Heart right ventricle (tissue), 16 donors: ENCODE measurements at regions not wholly inside any gene's neighbourhood (a gene's known extent, or its start where the extent isn't known, plus 50 kb on each side); places are given as distances from the start of the nearest gene placed in this dataset.

Experiments used
- ATAC-seq, 8 donors: fragments of 200-7000 bp; cut with Tn5 transposase; one replicate each; pipeline ENCODE4 v1.9.1; 2020; ENCODE audit warnings: mild to moderate bottlenecking in 8 of 8, moderate library complexity in 8 of 8, moderate number of reproducible peaks in 1 of 8
- DNase-seq, 2 donors: peaks; one replicate each; pipeline ENCODE4 v3.0.0-alpha.2; 2020
- H3K27ac ChIP-seq, 10 donors: fragments of 200-600 bp; sonication (generic) in 2 of 10; one replicate each; pipeline versions ENCODE4 v1.5.0 to v1.8.0; 2020 to 2022; ENCODE audit warnings: mild to moderate bottlenecking in 3 of 10
- H3K27me3 ChIP-seq, 7 donors: fragments of 200-600 bp; one replicate each; pipeline ENCODE4 v1.8.0; 2021 to 2022; ENCODE audit warnings: mild to moderate bottlenecking in 2 of 7
- H3K36me3 ChIP-seq, 9 donors: fragments of 200-600 bp; sonication (generic) in 1 of 9; one replicate each; pipeline versions ENCODE4 v1.5.0 to v1.8.0; 2020 to 2022; ENCODE audit warnings: mild to moderate bottlenecking in 2 of 9
- H3K4me1 ChIP-seq, 9 donors: fragments of 200-600 bp; sonication (generic) in 1 of 9; one replicate each; pipeline versions ENCODE4 v1.5.0 to v1.8.0; 2020 to 2022; ENCODE audit warnings: mild to moderate bottlenecking in 4 of 9
- H3K4me3 ChIP-seq, 10 donors: fragments of 200-600 bp; sonication (generic) in 2 of 10; one replicate each; pipeline versions ENCODE4 v1.5.0 to v1.8.0; 2020 to 2022; ENCODE audit warnings: mild to moderate bottlenecking in 7 of 10, moderate library complexity in 2 of 10
- H3K9me3 ChIP-seq, 11 donors: fragments of 200-600 bp in 10 of 11; sonication (generic) in 2 of 11; one replicate each; pipeline versions ENCODE4 v1.5.0 to v1.8.0; 2013 to 2022; ENCODE audit warnings: mild to moderate bottlenecking in 2 of 11, control low read depth in 1 of 11, moderate library complexity in 1 of 11
- CTCF ChIP-seq, 9 donors: fragments of 200-600 bp; sonication (generic) in 2 of 9; IDR thresholded peaks; one replicate each; pipeline versions ENCODE4 v1.5.0 to v1.8.0; 2021 to 2022; ENCODE audit warnings: antibody characterized with exemption in 9 of 9, mild to moderate bottlenecking in 5 of 9, moderate library complexity in 1 of 9
- WGBS, 2 donors: extraction: QIAGEN DNeasy Blood & Tissue Kit; methylation state at CpG; one replicate each; pipeline ENCODE4 v1.1.7; 2013; ENCODE audit warnings: inconsistent platforms in 1 of 2; 5-methylcytosine and 5-hydroxymethylcytosine counted together
- intact Hi-C, 10 donors: fragments of 100-400 bp; cut with DNase I; formaldehyde crosslinking; loops; one replicate each; pipeline versions ENCODE4 v1.11.1 to v1.14.2; 2022
- donor health status: Arrhythmogenic right ventricular cardiomyopathy.
- donor health status: ischemic (EF 13 %, LVEDD 7.1; RV severe dilation, severe dysfunction).
- donor health status: healthy with polysubstance abuse.
- donor health status: DM: no; HTN: yes; CAD: no.
- donor health status: DM: no; HTN: no; CAD: no.
- donor health status: ischemic (EF 25% LVEDD 6.9; RV normal size, moderate dysfunction).
- donor health status: ischemic (EF 25% LVEDD 5.7; RV mildly dilated, moderate dysfunction).
- donor health status: healthy.
- donor health status: DM: yes; HTN: yes; CAD: no.
- donor health status: Ischemic cardiomyopathy.
- donor health status: ischemic (EF 35%, LVEDD 5.7; RV mildly dilated, moderate dysfunction).
- donor health status: nonischemic (EF 11% LVEDD 7.7; RV severe dilation, severe dysfunction).
- donor health status: DM: yes; HTN: yes; CAD: no.
- donor health status: PGD.
- donor health status: ischemic (EF 29% LVEDD 5.4; RV normal size, mild dysfunction).
- donor health status: nonischemic (EF 23%, LVEDD 6.1; RV moderate dilation, normal function).

GRCh38 chr5:18742830-18743229 is 1108.6 kb downstream of the TAF11L14 start:
- ATAC-seq (no peak), DNase-seq (no peak)
- no peak for TF ChIP-seq CTCF (IDR thresholded peaks at IDR 0.05)
- 80 to 87% methylated on average over 7 of the region's 7 CpGs for WGBS, 2 donors
- Histone ChIP-seq H3K9me3 (peaks cover 0 to 4% (median 0%) of the 10 kb centered on the region in 11 donors), H3K27ac (no peak overlapping the region), H3K27me3 (no peaks in the 10 kb centered on the region), H3K4me1 (peaks cover 0 to 12% (median 0%) of the 10 kb centered on the region in 9 donors), H3K36me3 (no peaks in the 10 kb centered on the region), H3K4me3 (no peak overlapping the region)
- intact Hi-C loops = no loop called here

GRCh38 chr5:18744441-18744840 is 1110.2 kb downstream of the TAF11L14 start:
- WGBS, 2 donors = 78 to 80% methylated on average over 3 of the region's 3 CpGs
- H3K27me3 ChIP-seq = no peaks in the 10 kb centered on the region
- H3K9me3 ChIP-seq = peaks cover 0 to 4% (median 0%) of the 10 kb centered on the region in 11 donors
- intact Hi-C loops = no loop called here
- no peak for ATAC-seq
- H3K4me1 ChIP-seq = peaks cover 0 to 12% (median 0%) of the 10 kb centered on the region in 9 donors
- DNase-seq = no peak
- no peaks in the 10 kb centered on the region for H3K36me3 ChIP-seq
- H3K4me3 ChIP-seq = peak overlapping the region in 5 of 10 donors; percentile 54 to 63 (median 59)
- peak overlapping the region in 3 of 10 donors; percentile 69 to 80 (median 77) for H3K27ac ChIP-seq
- no peak for TF ChIP-seq CTCF (IDR thresholded peaks at IDR 0.05)

- no peak for TF ChIP-seq CTCF (IDR thresholded peaks at IDR 0.05)
- Histone ChIP-seq H3K27me3 (no peaks in the 10 kb centered on the region), H3K9me3 (peaks cover 0 to 4% (median 0%) of the 10 kb centered on the region in 11 donors), H3K27ac (peak overlapping the region; percentile 24 to 80 (median 73)), H3K36me3 (no peaks in the 10 kb centered on the region), H3K4me1 (peaks cover 0 to 12% (median 0%) of the 10 kb centered on the region in 9 donors), H3K4me3 (peak overlapping the region; percentile 18 to 63 (median 55))
- ATAC-seq (peak; percentile 51 to 88 (median 69)), DNase-seq (peak; percentile 19 to 22)
- WGBS, 2 donors = 67 to 77% methylated on average over 13 of the region's 13 CpGs
- intact Hi-C loops = no loop called here
These were observed 1111.1 kb downstream of the TAF11L14 start for GRCh38 chr5:18745042-18745987.

GRCh38 chr5:18745988-18746615 is 1111.8 kb downstream of the TAF11L14 start:
- Histone ChIP-seq H3K36me3 (no peaks in the 10 kb centered on the region), H3K9me3 (peaks cover 0 to 4% (median 0%) of the 10 kb centered on the region in 11 donors), H3K4me3 (peak overlapping the region; percentile 18 to 63 (median 55)), H3K27me3 (no peaks in the 10 kb centered on the region), H3K4me1 (peaks cover 0 to 12% (median 0%) of the 10 kb centered on the region in 9 donors), H3K27ac (peak overlapping the region; percentile 24 to 80 (median 73))
- 58 to 78% methylated on average over 9 of the region's 9 CpGs for WGBS, 2 donors
- ATAC-seq (peak in 7 of 8 donors; percentile 55 to 94 (median 84)), DNase-seq (no peak)
- intact Hi-C loops = no loop called here
- TF ChIP-seq CTCF (IDR thresholded peaks at IDR 0.05) = no peak
